ENCODE measurements at regions not wholly inside any gene's neighbourhood (a gene's known extent, or its start where the extent isn't known, plus 50 kb on each side); places are given as distances from the start of the nearest gene placed in this dataset.

- TF ChIP-seq CHD7 (IDR thresholded peaks at IDR 0.05; ENCODE audit: insufficient replicate concordance, low read length) (no peak), FOSL1 (IDR thresholded peaks at IDR 0.05; ENCODE audit: insufficient read depth, low read depth, low read length) (no peak), RFX5 (IDR thresholded peaks at IDR 0.05; ENCODE audit: borderline replicate concordance, low read depth, low read length) (no peak), SAP30 (IDR thresholded peaks at IDR 0.05; ENCODE audit: insufficient read depth, insufficient replicate concordance, low read length) (no peak), ZNF274 (IDR thresholded peaks at IDR 0.05; ENCODE audit: borderline replicate concordance, extremely low read depth, low read length) (no peak), ATF2 (IDR thresholded peaks at IDR 0.05; ENCODE audit: low read length) (no peak), HDAC2 (IDR thresholded peaks at IDR 0.05; ENCODE audit: borderline replicate concordance in 1 of 2, low read depth in 2 of 2, low read length in 2 of 2) (no peak)
Observed at GRCh38 chr20:41750137-41750536, 132.0 kb upstream of the CHD6 start (continued).

Data from H1 (cell line).